H1 (cell line): ENCODE measurements at regions not wholly inside any gene's neighbourhood (a gene's known extent, or its start where the extent isn't known, plus 50 kb on each side); places are given as distances from the start of the nearest gene placed in this dataset.
A peak's percentile ranks its signal among the peaks of the same experiment; 100 is the strongest.

Experiments used
- CTCF ChIA-PET: fragments of 300-600 bp; sonication (Branson Sonifier 250); formaldehyde crosslinking; loops from one replicate; lab custom pipeline; 2021; ENCODE audit not compliant: partially characterized antibody; lab: Charles Lee
- POLR2A ChIA-PET: fragments of 300-600 bp; sonication (Branson Sonifier 250); formaldehyde crosslinking; loops from one replicate; lab custom pipeline; 2021; ENCODE audit warnings: inconsistent platforms; ENCODE audit not compliant: partially characterized antibody; lab: Charles Lee
- DNase-seq, 2 experiments: peaks; one replicate each; pipeline versions ENCODE4 v3.0.0 to v3.0.0-alpha.2; 2010 to 2022; ENCODE audit warnings: low spot score in 2 of 2, low read depth in 1 of 2, mixed read lengths in 1 of 2
- FAIRE-seq: peaks from 2 replicates; lab custom pipeline; 2011; peaks lifted over from hg19 to GRCh38; lab: Jason Lieb, UNC
- H2AFZ ChIP-seq: 2 replicates; pipeline ENCODE4 v1.8.1; 2012; ENCODE audit warnings: low read length, inconsistent platforms
- H2AK5ac ChIP-seq: 2 replicates; pipeline ENCODE4 v1.6.1; 2013; ENCODE audit warnings: low read depth, low read length
- H2BK120ac ChIP-seq: replicated peaks from 2 replicates; pipeline ENCODE3; 2013; ENCODE audit warnings: low read depth, low read length, inconsistent platforms
- H2BK12ac ChIP-seq: 2 replicates; pipeline ENCODE4 v1.6.1; 2013; ENCODE audit warnings: low read depth, low read length
- H2BK15ac ChIP-seq: 2 replicates; pipeline ENCODE4 v1.6.1; 2013; ENCODE audit warnings: low read length
- H2BK20ac ChIP-seq: 2 replicates; pipeline ENCODE4 v1.6.1; 2013; ENCODE audit warnings: low read length
- H2BK5ac ChIP-seq: 2 replicates; pipeline ENCODE4 v1.6.1; 2013; ENCODE audit warnings: low read depth, low read length
- H3K14ac ChIP-seq: 2 replicates; pipeline ENCODE4 v1.6.1; 2013; ENCODE audit warnings: inconsistent platforms; ENCODE audit not compliant: insufficient read length
- H3K18ac ChIP-seq: 2 replicates; pipeline ENCODE4 v1.6.1; 2013; ENCODE audit warnings: low read length; ENCODE audit errors: extremely low read depth
- H3K23ac ChIP-seq: 2 replicates; pipeline ENCODE4 v1.6.1; 2013; ENCODE audit warnings: inconsistent platforms; ENCODE audit not compliant: insufficient read length
- H3K23me2 ChIP-seq: 2 replicates; pipeline ENCODE4 v1.6.1; 2013; ENCODE audit warnings: low read depth, low read length
- H3K27ac ChIP-seq: 2 replicates; pipeline ENCODE4 v1.6.1; 2011; ENCODE audit warnings: low read depth, low read length, inconsistent platforms
- H3K27me3 ChIP-seq, 4 experiments: replicated peaks in 1 of 4; 1 replicate in 1 of 4; 2 replicates in 3 of 4; pipeline versions ENCODE4 v1.6.1 to v1.8.1; 2011 to 2013; ENCODE audit warnings: low read length in 3 of 4, mild to moderate bottlenecking in 3 of 4, inconsistent platforms in 2 of 4, mixed read lengths in 2 of 4, moderate library complexity in 1 of 4; ENCODE audit not compliant: control insufficient read depth in 3 of 4, insufficient read depth in 3 of 4; ENCODE audit errors: extremely low read depth in 1 of 4
- H3K36me3 ChIP-seq, 4 experiments: 2 replicates each; pipeline versions ENCODE4 v1.6.1 to v1.8.1; 2011 to 2013; ENCODE audit warnings: mild to moderate bottlenecking in 4 of 4, low read length in 3 of 4, moderate library complexity in 2 of 4, control low read depth in 1 of 4, inconsistent platforms in 1 of 4; ENCODE audit not compliant: insufficient read depth in 4 of 4, control insufficient read depth in 2 of 4
- H3K4ac ChIP-seq: replicated peaks from 2 replicates; pipeline ENCODE3; 2013; ENCODE audit warnings: low read length, low read depth, mixed read lengths, inconsistent platforms; ENCODE audit not compliant: insufficient read length
- H3K4me1 ChIP-seq, 4 experiments: replicated peaks in 1 of 4; 1 replicate in 1 of 4; 2 replicates in 3 of 4; pipeline versions ENCODE4 v1.6.1 to v1.8.1; 2011 to 2013; ENCODE audit warnings: low read length in 3 of 4, inconsistent platforms in 2 of 4, mixed read lengths in 1 of 4; ENCODE audit not compliant: insufficient read depth in 4 of 4, control insufficient read depth in 3 of 4
- H3K4me2 ChIP-seq, 2 experiments: 2 replicates each; pipeline versions ENCODE4 v1.6.1 to v1.8.1; 2011 to 2013; ENCODE audit warnings: low read depth in 2 of 2, low read length in 2 of 2, control low read depth in 1 of 2, inconsistent platforms in 1 of 2, mild to moderate bottlenecking in 1 of 2; ENCODE audit not compliant: insufficient read depth in 1 of 2
- H3K4me3 ChIP-seq, 4 experiments: fragments of 200-600, 300-600 bp in 1 of 4; sonication (generic), shearing (Covaris generic), sonication (Bioruptor Twin) in 1 of 4; 2 replicates each; pipeline versions ENCODE4 v1.5.1 to v1.8.1; 2011 to 2016; ENCODE audit warnings: low read length in 4 of 4, low read depth in 3 of 4, control low read depth in 2 of 4, inconsistent platforms in 2 of 4, mild to moderate bottlenecking in 2 of 4, mixed read lengths in 1 of 4, moderate library complexity in 1 of 4; ENCODE audit not compliant: insufficient read depth in 2 of 4; ENCODE audit errors: extremely low read depth in 1 of 4
- H3K56ac ChIP-seq: replicated peaks from 2 replicates; pipeline ENCODE3; 2013; ENCODE audit warnings: low read depth, mild to moderate bottlenecking, mixed read lengths, low read length, inconsistent platforms; ENCODE audit not compliant: insufficient read length
- H3K79me1 ChIP-seq: 2 replicates; pipeline ENCODE4 v1.6.1; 2013; ENCODE audit warnings: low read depth, low read length, control low read depth
- H3K79me2 ChIP-seq, 2 experiments: 2 replicates each; pipeline versions ENCODE4 v1.6.1 to v1.8.1; 2012 to 2013; ENCODE audit warnings: low read length in 2 of 2, mild to moderate bottlenecking in 2 of 2, inconsistent platforms in 1 of 2; ENCODE audit not compliant: insufficient read depth in 2 of 2, control insufficient read depth in 1 of 2
- H3K9ac ChIP-seq, 4 experiments: replicated peaks in 1 of 4; 1 replicate in 1 of 4; 2 replicates in 3 of 4; pipeline versions ENCODE4 v1.6.1 to v1.8.1; 2011 to 2013; ENCODE audit warnings: low read depth in 3 of 4, low read length in 3 of 4, control low read depth in 2 of 4, mild to moderate bottlenecking in 2 of 4, moderate library complexity in 2 of 4, inconsistent platforms in 1 of 4; ENCODE audit errors: extremely low read depth in 1 of 4
- H3K9me3 ChIP-seq, 2 experiments: 2 replicates each; pipeline versions ENCODE4 v1.6.1 to v1.8.1; 2012 to 2013; ENCODE audit warnings: mild to moderate bottlenecking in 2 of 2, moderate library complexity in 2 of 2, control low read depth in 1 of 2, inconsistent platforms in 1 of 2, low read depth in 1 of 2, low read length in 1 of 2, mixed read lengths in 1 of 2; ENCODE audit not compliant: insufficient read depth in 2 of 2
- H4K20me1 ChIP-seq, 2 experiments: replicated peaks in 1 of 2; 2 replicates each; pipeline versions ENCODE3 to v1.8.1; 2011 to 2013; ENCODE audit warnings: inconsistent platforms in 2 of 2, low read length in 2 of 2, mild to moderate bottlenecking in 1 of 2; ENCODE audit not compliant: insufficient read depth in 2 of 2, control insufficient read depth in 1 of 2
- H4K5ac ChIP-seq: 2 replicates; pipeline ENCODE4 v1.6.1; 2013; ENCODE audit warnings: low read length, low read depth, mixed read lengths, inconsistent platforms; ENCODE audit not compliant: insufficient read length
- H4K8ac ChIP-seq: 2 replicates; pipeline ENCODE4 v1.8.0; 2013; ENCODE audit warnings: mild to moderate bottlenecking, moderate library complexity, low read length, inconsistent platforms; ENCODE audit not compliant: insufficient read depth; ENCODE audit errors: extremely low read depth
- H4K91ac ChIP-seq: replicated peaks from 2 replicates; pipeline ENCODE3; 2013; ENCODE audit warnings: low read length, mixed read lengths, inconsistent platforms; ENCODE audit not compliant: insufficient read length
- JUND ChIP-seq: IDR thresholded peaks from 2 replicates; pipeline ENCODE4 v1.6.1; 2011; ENCODE audit warnings: mild to moderate bottlenecking, improper control_type of control experiment, low read length
- SRF ChIP-seq: IDR thresholded peaks from 2 replicates; pipeline ENCODE4 v1.6.1; 2011; ENCODE audit warnings: mild to moderate bottlenecking, low read depth, low read length, moderate library complexity
- WGBS, 2 experiments: shearing (Covaris generic) in 1 of 2; methylation state at CpG; one replicate each; pipeline versions ENCODE4 v1.1.6 to v1.1.7; 2013 to 2015; ENCODE audit warnings: low lambda C conversion rate in 2 of 2, mixed read lengths in 2 of 2, inconsistent platforms in 1 of 2, low coverage in 1 of 2, missing lambda C conversion rate in 1 of 2; ENCODE audit not compliant: insufficient replicate concordance in 2 of 2, insufficient coverage in 1 of 2, insufficient read length in 1 of 2; ENCODE audit errors: extremely low coverage in 1 of 2, missing lambda C conversion rate in 1 of 2; 5-methylcytosine and 5-hydroxymethylcytosine counted together
- TF ChIP-seq, protein P1 (sequence below): IDR thresholded peaks from 2 replicates; pipeline ENCODE4 v1.6.1; 2011; ENCODE audit warnings: low read depth, mild to moderate bottlenecking, low read length; ENCODE audit not compliant: insufficient read depth

GRCh38 chr4:133377286-133377685, 228.2 kb downstream of the PCDH10 start:
- Histone ChIP-seq H3K14ac (no peak overlapping the region), H2BK20ac (no peak overlapping the region), H3K4me3 (no peak overlapping the region), H3K79me1 (no peaks in the 10 kb centered on the region), H3K27ac (no peak overlapping the region), H3K18ac (no peak overlapping the region), H2BK5ac (no peak overlapping the region), H4K20me1 (no peaks in the 10 kb centered on the region), H3K79me2 (no peaks in the 10 kb centered on the region), H3K9me3 (0 out of 4 replicates have a peak, but pooled peaks cover 0 to 2% of the 10 kb centered on the region in 2 experiments), H3K4ac (no peak overlapping the region), H3K23me2 (no peaks in the 10 kb centered on the region), H3K4me2 (no peak overlapping the region), H3K27me3 (no peaks in the 10 kb centered on the region), H3K56ac (no peak overlapping the region), H3K23ac (no peak overlapping the region), H3K4me1 (no peaks in the 10 kb centered on the region), H3K36me3 (no peaks in the 10 kb centered on the region), H2AK5ac (no peak overlapping the region), H2BK120ac (no peak overlapping the region), H4K8ac (no peak overlapping the region), H4K91ac (no peak overlapping the region), H4K5ac (no peak overlapping the region), H2BK12ac (no peak overlapping the region), H2BK15ac (no peak overlapping the region), H3K9ac (no peak overlapping the region), H2AFZ (no peak overlapping the region)
- FAIRE-seq (no peak), DNase-seq (no peak)
- TF ChIP-seq, protein P1, sequence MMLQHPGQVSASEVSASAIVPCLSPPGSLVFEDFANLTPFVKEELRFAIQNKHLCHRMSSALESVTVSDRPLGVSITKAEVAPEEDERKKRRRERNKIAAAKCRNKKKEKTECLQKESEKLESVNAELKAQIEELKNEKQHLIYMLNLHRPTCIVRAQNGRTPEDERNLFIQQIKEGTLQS: no peak
- no peak for TF ChIP-seq SRF
- peak; percentile 41; the same call in 1 of the 2 replicates for TF ChIP-seq JUND
- CTCF ChIA-PET: no interaction called here
- WGBS, 2 experiments: 96% methylated on average over 2 of the region's 2 CpGs; no CpG with 5 or more reads in 1 of the 2 experiments
- POLR2A ChIA-PET: no interaction called here
